Upper lobe of left lung (tissue), 6 donors: ENCODE measurements at regions not wholly inside any gene's neighbourhood (a gene's known extent, or its start where the extent isn't known, plus 50 kb on each side); places are given as distances from the start of the nearest gene placed in this dataset.

ENCODE experiments used
- ATAC-seq, 2 donors: fragments of 200-7000 bp; cut with Tn5 transposase; one replicate each; pipeline ENCODE4 v1.9.1; 2022; ENCODE audit warnings: mild to moderate bottlenecking in 2 of 2, moderate library complexity in 2 of 2; ENCODE audit not compliant: low FRiP score in 2 of 2
- DNase-seq, 2 donors: peaks; one replicate each; pipeline ENCODE4 v3.0.0-alpha.2; 2019 to 2020
- H3K27ac ChIP-seq, 4 donors: fragments of 200-600 bp; sonication (generic); one replicate each; pipeline ENCODE4 v1.5.1; 2016 to 2019
- H3K27me3 ChIP-seq, 4 donors: fragments of 200-600 bp; sonication (generic); one replicate each; pipeline ENCODE4 v1.5.1; 2017 to 2019
- H3K36me3 ChIP-seq, 4 donors: fragments of 200-600 bp; sonication (generic); one replicate each; pipeline ENCODE4 v1.5.1; 2016 to 2019
- H3K4me1 ChIP-seq, 4 donors: fragments of 200-600 bp; sonication (generic); one replicate each; pipeline ENCODE4 v1.5.1; 2018 to 2019
- H3K4me3 ChIP-seq, 4 donors: fragments of 200-600 bp; sonication (generic); one replicate each; pipeline ENCODE4 v1.5.1; 2017 to 2019; ENCODE audit warnings: mild to moderate bottlenecking in 2 of 4, moderate library complexity in 1 of 4
- H3K9me3 ChIP-seq, 4 donors: fragments of 200-600 bp; sonication (generic); one replicate each; pipeline ENCODE4 v1.5.1; 2018 to 2019
- CTCF ChIP-seq, 6 experiments: fragments of 450-650 bp in 4 of 6; fragments of 200-600 bp in 2 of 6; sonication (generic) in 2 of 6; IDR thresholded peaks; one replicate each; pipeline ENCODE4 v1.5.1; 2016 to 2019; ENCODE audit warnings: antibody characterized with exemption in 6 of 6
- EP300 ChIP-seq, 4 donors: sonication (generic); formaldehyde crosslinking; IDR thresholded peaks; one replicate each; pipeline ENCODE4 v1.5.1; 2017; ENCODE audit warnings: antibody characterized with exemption in 4 of 4, control low read depth in 2 of 4
- POLR2A ChIP-seq, 4 donors: fragments of 450-650 bp; IDR thresholded peaks; one replicate each; pipeline ENCODE4 v1.5.1; 2016 to 2017; ENCODE audit warnings: antibody characterized with exemption in 4 of 4, mild to moderate bottlenecking in 2 of 4
- POLR2AphosphoS5 ChIP-seq, 2 donors: sonication (generic); formaldehyde crosslinking; IDR thresholded peaks; one replicate each; pipeline ENCODE4 v1.5.1; 2017; ENCODE audit warnings: antibody characterized with exemption in 2 of 2
- WGBS, 2 donors: methylation state at CpG; one replicate each; pipeline ENCODE4 v1.1.5; 2017 to 2018; 5-methylcytosine and 5-hydroxymethylcytosine counted together
- donor health status: DM: no; HTN: no; CAD: no; lungs with moderate emphysema.
- donor health status: DM: no; HTN: yes; CAD: no; lungs with severe emphysema.

GRCh38 chr7:97573065-97573464, 158.8 kb upstream of the TAC1 start:
- TF ChIP-seq EP300 (IDR thresholded peaks at IDR 0.05) (no peak), CTCF (IDR thresholded peaks at IDR 0.05) (no peak), POLR2A (IDR thresholded peaks at IDR 0.05) (no peak), POLR2AphosphoS5 (IDR thresholded peaks at IDR 0.05) (no peak)
- H3K27me3 ChIP-seq = no peaks in the 10 kb centered on the region
- H3K27ac ChIP-seq = no peak overlapping the region
- no peak overlapping the region for H3K4me3 ChIP-seq
- H3K9me3 ChIP-seq = no peaks in the 10 kb centered on the region
- ATAC-seq = no peak
- no peaks in the 10 kb centered on the region for H3K4me1 ChIP-seq
- 82 to 97% methylated on average over 2 of the region's 2 CpGs for WGBS, 2 donors
- no peaks in the 10 kb centered on the region for H3K36me3 ChIP-seq
- no peak for DNase-seq

GRCh38 chr7:97576043-97576442, 155.8 kb upstream of the TAC1 start:
- H3K27ac ChIP-seq = no peak overlapping the region
- H3K36me3 ChIP-seq = no peaks in the 10 kb centered on the region
- no peak overlapping the region for H3K4me3 ChIP-seq
- no peak for TF ChIP-seq CTCF (IDR thresholded peaks at IDR 0.05)
- no peak for TF ChIP-seq POLR2AphosphoS5 (IDR thresholded peaks at IDR 0.05)
- no peak for TF ChIP-seq EP300 (IDR thresholded peaks at IDR 0.05)
- no peak for TF ChIP-seq POLR2A (IDR thresholded peaks at IDR 0.05)
- H3K9me3 ChIP-seq = no peaks in the 10 kb centered on the region
- DNase-seq (no peak), ATAC-seq (no peak)
- H3K4me1 ChIP-seq = no peaks in the 10 kb centered on the region
- no peaks in the 10 kb centered on the region for H3K27me3 ChIP-seq

GRCh38 chr7:97578225-97578624, 153.7 kb upstream of the TAC1 start:
- DNase-seq (no peak), ATAC-seq (no peak)
- no peak overlapping the region for H3K27ac ChIP-seq
- TF ChIP-seq POLR2AphosphoS5 (IDR thresholded peaks at IDR 0.05) (no peak), EP300 (IDR thresholded peaks at IDR 0.05) (no peak)
- WGBS, 2 donors = 80 to 81% methylated on average over 5 of the region's 5 CpGs
- H3K27me3 ChIP-seq = no peaks in the 10 kb centered on the region
- no peaks in the 10 kb centered on the region for H3K9me3 ChIP-seq
- no peak overlapping the region for H3K4me3 ChIP-seq
- no peaks in the 10 kb centered on the region for H3K36me3 ChIP-seq
- H3K4me1 ChIP-seq = no peaks in the 10 kb centered on the region

GRCh38 chr7:97580205-97580604, 151.7 kb upstream of the TAC1 start:
- no peak for TF ChIP-seq POLR2A (IDR thresholded peaks at IDR 0.05)
- no peaks in the 10 kb centered on the region for H3K9me3 ChIP-seq
- WGBS, 2 donors = 71% methylated on average over 5 of the region's 5 CpGs; no CpG with 5 or more reads in 1 of the 2 donors

GRCh38 chr7:97595439-97595838, 136.4 kb upstream of the TAC1 start:
- no peak for ATAC-seq
- H3K4me3 ChIP-seq = no peak overlapping the region
- H3K36me3 ChIP-seq = no peaks in the 10 kb centered on the region
- no peak overlapping the region for H3K27ac ChIP-seq
- no peak for DNase-seq
- TF ChIP-seq CTCF (IDR thresholded peaks at IDR 0.05) (no peak), POLR2A (IDR thresholded peaks at IDR 0.05) (no peak), POLR2AphosphoS5 (IDR thresholded peaks at IDR 0.05) (no peak), EP300 (IDR thresholded peaks at IDR 0.05) (no peak)
- no peaks in the 10 kb centered on the region for H3K4me1 ChIP-seq
- 69 to 82% methylated on average over 2 of the region's 2 CpGs for WGBS, 2 donors
- H3K27me3 ChIP-seq = no peaks in the 10 kb centered on the region
- no peaks in the 10 kb centered on the region for H3K9me3 ChIP-seq

More at GRCh38 chr7:97580205-97580604, 151.7 kb upstream of the TAC1 start:
- Histone ChIP-seq H3K4me3 (no peak overlapping the region), H3K27ac (no peak overlapping the region), H3K36me3 (no peaks in the 10 kb centered on the region), H3K4me1 (no peaks in the 10 kb centered on the region), H3K27me3 (no peaks in the 10 kb centered on the region)
- ATAC-seq = no peak
- no peak for DNase-seq

GRCh38 chr7:97601931-97602457, 129.9 kb upstream of the TAC1 start:
- Histone ChIP-seq H3K4me1 (no peaks in the 10 kb centered on the region), H3K27ac (no peak overlapping the region), H3K27me3 (no peaks in the 10 kb centered on the region), H3K9me3 (no peaks in the 10 kb centered on the region), H3K4me3 (no peak overlapping the region), H3K36me3 (no peaks in the 10 kb centered on the region)
- DNase-seq (no peak), ATAC-seq (no peak)
- 76 to 92% methylated on average over 1 of the region's 1 CpG for WGBS, 2 donors
- TF ChIP-seq POLR2A (IDR thresholded peaks at IDR 0.05) (no peak), CTCF (IDR thresholded peaks at IDR 0.05) (no peak), POLR2AphosphoS5 (IDR thresholded peaks at IDR 0.05) (no peak), EP300 (IDR thresholded peaks at IDR 0.05) (no peak)
